GM13977 (cell line): ENCODE measurements at regions not wholly inside any gene's neighbourhood (a gene's known extent, or its start where the extent isn't known, plus 50 kb on each side); places are given as distances from the start of the nearest gene placed in this dataset.

ENCODE experiments used
- DNase-seq: peaks from one replicate; pipeline ENCODE4 v3.0.0; 2012; ENCODE audit warnings: low spot score
- in situ Hi-C: fragments of 300-500 bp; cut with MboI; formaldehyde crosslinking; loops from one replicate; pipeline ENCODE4 v1.12.0; 2022; ENCODE audit warnings: low sequenced_read_pairs, low pct_unique_long_range_greater_than_20kb, mixed read lengths, inconsistent platforms; ENCODE audit not compliant: unreplicated experiment
- TF ChIP-seq, protein P1 (sequence below): IDR thresholded peaks from 2 replicates; pipeline ENCODE4 v1.5.1; 2012; ENCODE audit warnings: mild to moderate bottlenecking, control low read depth; ENCODE audit not compliant: insufficient read depth; ENCODE audit errors: extremely low read depth, missing control alignments

DNA sequence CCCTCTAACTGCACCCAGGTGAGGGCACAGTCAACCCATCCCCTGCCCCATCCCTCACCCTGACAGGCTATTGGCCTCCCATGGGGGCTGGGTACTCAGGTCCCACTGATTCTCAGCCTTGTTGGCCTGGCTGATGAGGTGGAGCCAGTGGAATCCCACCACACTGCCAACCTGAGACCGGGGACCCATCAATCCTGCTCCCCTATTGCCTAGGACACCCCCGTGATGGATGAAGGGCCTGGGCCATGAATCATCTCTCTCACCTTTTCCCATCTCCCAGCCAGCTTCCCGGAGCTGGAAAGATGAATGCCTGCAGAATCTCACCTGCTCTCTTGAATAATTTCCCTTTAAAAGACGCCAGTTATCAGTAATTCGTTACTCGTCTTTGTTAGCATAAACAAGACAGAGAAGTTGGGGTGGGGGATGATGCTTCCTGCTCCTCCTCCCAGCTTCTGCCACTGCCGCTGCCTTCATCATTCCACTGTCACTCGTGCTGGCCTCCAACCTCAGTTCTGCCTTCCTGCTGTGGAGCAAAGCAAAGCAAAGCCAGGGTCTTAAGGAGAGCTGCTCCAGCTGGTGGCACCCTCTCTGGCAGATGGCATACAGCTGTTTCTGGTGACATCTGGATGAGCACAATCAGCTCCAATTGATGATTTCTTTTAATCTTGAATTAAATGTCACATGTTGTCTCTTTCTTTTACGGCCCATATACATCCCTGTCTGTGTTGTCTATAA is 204.0 kb upstream of the NECTIN1 start:
- in situ Hi-C loops = no loop called here
- TF ChIP-seq, protein P1, sequence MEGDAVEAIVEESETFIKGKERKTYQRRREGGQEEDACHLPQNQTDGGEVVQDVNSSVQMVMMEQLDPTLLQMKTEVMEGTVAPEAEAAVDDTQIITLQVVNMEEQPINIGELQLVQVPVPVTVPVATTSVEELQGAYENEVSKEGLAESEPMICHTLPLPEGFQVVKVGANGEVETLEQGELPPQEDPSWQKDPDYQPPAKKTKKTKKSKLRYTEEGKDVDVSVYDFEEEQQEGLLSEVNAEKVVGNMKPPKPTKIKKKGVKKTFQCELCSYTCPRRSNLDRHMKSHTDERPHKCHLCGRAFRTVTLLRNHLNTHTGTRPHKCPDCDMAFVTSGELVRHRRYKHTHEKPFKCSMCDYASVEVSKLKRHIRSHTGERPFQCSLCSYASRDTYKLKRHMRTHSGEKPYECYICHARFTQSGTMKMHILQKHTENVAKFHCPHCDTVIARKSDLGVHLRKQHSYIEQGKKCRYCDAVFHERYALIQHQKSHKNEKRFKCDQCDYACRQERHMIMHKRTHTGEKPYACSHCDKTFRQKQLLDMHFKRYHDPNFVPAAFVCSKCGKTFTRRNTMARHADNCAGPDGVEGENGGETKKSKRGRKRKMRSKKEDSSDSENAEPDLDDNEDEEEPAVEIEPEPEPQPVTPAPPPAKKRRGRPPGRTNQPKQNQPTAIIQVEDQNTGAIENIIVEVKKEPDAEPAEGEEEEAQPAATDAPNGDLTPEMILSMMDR = no peak
- no peak for DNase-seq

- no peak for DNase-seq
- in situ Hi-C loops = no loop called here
- TF ChIP-seq, protein P1 = no peak
Measured at GRCh38 chr11:119928047-119928446, 199.0 kb upstream of the NECTIN1 start.

DNA sequence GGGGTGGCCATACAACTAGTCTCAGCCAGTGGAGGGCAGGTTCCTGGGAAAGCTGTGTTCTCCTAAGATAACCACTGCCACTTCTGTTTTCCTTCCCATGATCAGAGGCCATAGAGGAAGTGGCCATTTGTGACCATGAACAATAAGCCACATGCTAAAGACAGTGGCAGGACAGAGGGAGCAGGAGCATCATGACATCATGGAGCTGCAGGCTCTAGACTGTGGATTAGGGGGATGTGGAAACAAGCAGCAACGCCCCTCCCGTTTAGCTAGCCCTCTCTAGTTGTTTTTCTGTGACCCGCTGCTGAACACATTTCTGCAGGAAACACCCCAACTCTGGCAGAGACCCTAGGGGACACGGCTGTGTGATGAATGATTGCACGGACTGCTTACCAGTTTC is 195.0 kb upstream of the NECTIN1 start:
- TF ChIP-seq, protein P1 = no peak
- in situ Hi-C loops = no loop called here
- DNase-seq = no peak

- TF ChIP-seq, protein P1 = no peak
- in situ Hi-C loops = no loop called here
- DNase-seq = no peak
Measured at GRCh38 chr11:119921571-119921970, 192.6 kb upstream of the NECTIN1 start.

DNA sequence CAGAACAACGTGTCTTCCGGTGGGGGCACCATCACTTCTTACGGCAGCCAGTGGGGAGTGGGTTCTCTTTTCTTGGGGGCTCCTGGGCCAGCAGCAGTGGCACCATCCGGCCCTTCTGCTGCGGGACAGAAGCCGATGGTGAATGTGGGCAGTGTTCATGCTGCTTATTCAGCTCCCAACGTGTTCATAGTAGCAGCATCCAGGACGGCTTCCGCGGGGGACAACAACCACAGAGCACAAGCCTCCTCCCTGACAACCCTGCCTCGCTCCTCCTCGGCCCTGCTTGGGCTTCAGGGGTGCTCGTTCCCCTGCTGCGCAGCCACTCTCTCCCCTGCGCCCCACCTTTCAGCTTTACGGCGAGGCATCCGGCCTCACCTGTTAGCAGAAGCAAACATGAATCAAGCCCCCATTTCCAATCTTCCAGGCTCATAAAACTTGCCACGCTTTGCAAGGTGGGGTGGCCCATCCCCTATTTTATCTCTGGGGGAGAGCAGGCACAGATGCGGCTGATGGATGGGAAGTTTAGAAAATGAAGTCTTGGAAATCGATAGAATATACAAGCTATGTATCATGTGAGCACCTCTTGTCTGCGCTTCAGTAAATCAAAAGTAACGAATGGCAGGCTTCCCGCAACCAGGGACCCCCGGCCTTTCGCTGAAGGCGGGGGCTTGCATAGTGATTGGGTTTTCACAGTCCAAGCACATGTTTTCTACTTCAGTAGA is 191.8 kb upstream of the NECTIN1 start:
- no peak for DNase-seq
- TF ChIP-seq, protein P1 = no peak
- in situ Hi-C loops = no loop called here

DNA sequence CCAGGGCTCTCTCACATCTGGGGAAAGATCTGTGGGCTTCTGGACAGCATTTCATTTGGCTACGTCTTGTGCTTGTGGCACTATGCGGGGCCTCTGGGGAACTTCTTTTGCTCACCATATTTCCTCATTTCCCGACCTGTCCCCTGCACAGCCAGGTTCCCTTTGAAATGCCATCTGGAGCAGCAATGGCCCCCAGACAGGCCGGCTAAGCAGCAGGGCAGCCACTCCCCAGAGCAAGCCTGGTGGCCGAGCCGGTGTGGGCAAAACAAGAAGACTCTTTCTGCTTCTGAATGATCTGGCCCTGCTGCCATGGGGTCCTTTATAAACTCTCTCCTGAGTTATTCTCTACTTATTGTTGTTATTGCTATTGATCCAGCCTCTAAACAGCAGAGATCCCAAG is 190.7 kb upstream of the NECTIN1 start:
- DNase-seq = no peak
- TF ChIP-seq, protein P1 = no peak
- in situ Hi-C loops = no loop called here
